HCT116 (cell line): ENCODE measurements at regions not wholly inside any gene's neighbourhood (a gene's known extent, or its start where the extent isn't known, plus 50 kb on each side); places are given as distances from the start of the nearest gene placed in this dataset.

Experiments used
- ATAC-seq: fragments of 200-7000 bp; cut with Tn5 transposase; 2 replicates; pipeline ENCODE4 v1.9.1; 2020; ENCODE audit warnings: mild to moderate bottlenecking, moderate library complexity
- BruUV-seq: library from RNA; stranded (reverse); fragments of 400-500 nt; replicated peaks from 2 replicates; lab custom pipeline; 2021; lab: Mats Ljungman, UMichigan
- CTCF ChIA-PET: fragments of 300-600 bp; sonication (Branson Sonifier 250); formaldehyde crosslinking; loops from one replicate; lab custom pipeline; 2021; ENCODE audit warnings: antibody characterized with exemption; lab: Charles Lee
- POLR2A ChIA-PET: fragments of 300-600, 350-600 bp; sonication (Branson Sonifier 250); formaldehyde crosslinking; loops from one replicate; lab custom pipeline; 2021; ENCODE audit warnings: antibody characterized with exemption; lab: Charles Lee
- RAD21 ChIA-PET, 2 experiments: fragments of 300-600 bp; sonication (Branson Sonifier 250); formaldehyde crosslinking; loops; one replicate each; lab custom pipeline; 2023; ENCODE audit warnings: low total read pairs in 2 of 2; ENCODE audit not compliant: uncharacterized antibody in 2 of 2, unreplicated experiment in 2 of 2, low non-redundant PET in 1 of 2; lab: Charles Lee
- DNase-seq: peaks from one replicate; pipeline ENCODE4 v3.0.0-alpha.2; 2010; ENCODE audit warnings: low read depth, low spot score
- H2AFZ ChIP-seq: fragments of 200-600 bp; shearing (Covaris generic), sonication (generic); 2 replicates; pipeline ENCODE4 v1.6.1; 2017; ENCODE audit warnings: low read depth, mixed run types, mixed read lengths, antibody characterized with exemption, low read length; ENCODE audit not compliant: poor library complexity, severe bottlenecking
- H3K27ac ChIP-seq: 2 replicates; pipeline ENCODE4 v1.5.1; 2012; ENCODE audit warnings: low read depth, low read length
- H3K27me3 ChIP-seq: fragments of 200-600 bp; sonication (generic); 2 replicates; pipeline ENCODE4 v1.6.1; 2016; ENCODE audit warnings: mixed run types, low read length, mixed read lengths; ENCODE audit not compliant: insufficient read depth
- H3K36me3 ChIP-seq, 2 experiments: fragments of 200-500 bp in 1 of 2; fragments of 200-600 bp in 1 of 2; sonication (Bioruptor generic) in 1 of 2; sonication (generic) in 1 of 2; 2 replicates each; pipeline versions ENCODE4 v1.5.1 to v1.6.1; 2014 to 2016; ENCODE audit warnings: low read length in 2 of 2, inconsistent platforms in 1 of 2, mixed read lengths in 1 of 2, mixed run types in 1 of 2; ENCODE audit not compliant: insufficient read depth in 2 of 2, control insufficient read depth in 1 of 2
- H3K4me1 ChIP-seq, 2 experiments: fragments of 200-600 bp in 1 of 2; sonication (generic) in 1 of 2; 2 replicates each; pipeline versions ENCODE4 v1.5.1 to v1.6.1; 2012 to 2017; ENCODE audit warnings: low read length in 2 of 2, inconsistent platforms in 1 of 2, mild to moderate bottlenecking in 1 of 2, mixed read lengths in 1 of 2, mixed run types in 1 of 2, moderate library complexity in 1 of 2; ENCODE audit not compliant: insufficient read depth in 2 of 2, control insufficient read depth in 1 of 2
- H3K4me2 ChIP-seq: fragments of 200-600 bp; sonication (generic); 2 replicates; pipeline ENCODE4 v1.6.1; 2017; ENCODE audit warnings: mixed run types, low read length, mixed read lengths
- H3K4me3 ChIP-seq, 2 experiments: fragments of 200-600 bp in 1 of 2; sonication (generic) in 1 of 2; replicated peaks in 1 of 2; 2 replicates each; pipeline ENCODE4 v1.5.1; 2011 to 2016; ENCODE audit warnings: low read length in 2 of 2, control low read depth in 1 of 2, low read depth in 1 of 2, mild to moderate bottlenecking in 1 of 2, mixed read lengths in 1 of 2, mixed run types in 1 of 2
- H3K79me2 ChIP-seq: fragments of 200-600 bp; sonication (generic); 2 replicates; pipeline ENCODE4 v1.6.1; 2017; ENCODE audit warnings: mild to moderate bottlenecking, mixed run types, low read length, moderate library complexity, mixed read lengths; ENCODE audit not compliant: insufficient read depth
- H3K9ac ChIP-seq: fragments of 200-600 bp; sonication (generic); 2 replicates; pipeline ENCODE4 v1.6.1; 2016; ENCODE audit warnings: low read length, mixed read lengths
- H3K9me2 ChIP-seq: fragments of 200-600 bp; sonication (generic), shearing (Covaris generic); 2 replicates; pipeline ENCODE4 v1.6.1; 2017; ENCODE audit warnings: mixed run types, mild to moderate bottlenecking, moderate library complexity; ENCODE audit not compliant: insufficient read depth
- H3K9me3 ChIP-seq, 2 experiments: fragments of 200-500 bp in 1 of 2; fragments of 200-600 bp in 1 of 2; sonication (Bioruptor generic) in 1 of 2; sonication (generic) in 1 of 2; 2 replicates each; pipeline ENCODE4 v1.6.1; 2014 to 2017; ENCODE audit warnings: low read length in 2 of 2, mixed read lengths in 2 of 2, inconsistent platforms in 1 of 2, low read depth in 1 of 2, mild to moderate bottlenecking in 1 of 2, mixed run types in 1 of 2, moderate library complexity in 1 of 2; ENCODE audit not compliant: control insufficient read depth in 1 of 2, insufficient read depth in 1 of 2
- H4K20me1 ChIP-seq: fragments of 200-600 bp; sonication (generic), shearing (Covaris generic); 2 replicates; pipeline ENCODE4 v1.6.1; 2017; ENCODE audit warnings: mixed run types, mild to moderate bottlenecking, moderate library complexity; ENCODE audit not compliant: insufficient read depth
- CEBPB ChIP-seq: IDR thresholded peaks from 2 replicates; pipeline ENCODE4 v1.6.1; 2012; ENCODE audit warnings: low read depth
- EZH2 ChIP-seq: fragments of 200-600 bp; sonication (generic); IDR thresholded peaks from 2 replicates; pipeline ENCODE4 v1.6.1; 2017; ENCODE audit warnings: antibody characterized with exemption, mixed run types
- FOSL1 ChIP-seq: IDR thresholded peaks from 2 replicates; pipeline ENCODE4 v1.6.1; 2012; ENCODE audit warnings: low read depth
- POLR2A ChIP-seq: IDR thresholded peaks from 2 replicates; pipeline ENCODE4 v1.7.0; 2011; ENCODE audit warnings: borderline replicate concordance; ENCODE audit not compliant: insufficient read depth, insufficient read length; ENCODE audit errors: extremely low read depth
- SIN3A ChIP-seq: IDR thresholded peaks from 2 replicates; pipeline ENCODE4 v1.6.1; 2012; ENCODE audit warnings: low read depth
- SRF ChIP-seq: IDR thresholded peaks from 2 replicates; pipeline ENCODE4 v1.6.1; 2012; ENCODE audit warnings: low read depth
- intact Hi-C: fragments of 100-400 bp; cut with micrococcal nuclease; formaldehyde crosslinking; loops from 2 replicates; pipeline ENCODE4 v1.10.0; 2022
- TF ChIP-seq, protein P1 (sequence below): IDR thresholded peaks from 2 replicates; pipeline ENCODE4 v1.6.1; 2012

DNA sequence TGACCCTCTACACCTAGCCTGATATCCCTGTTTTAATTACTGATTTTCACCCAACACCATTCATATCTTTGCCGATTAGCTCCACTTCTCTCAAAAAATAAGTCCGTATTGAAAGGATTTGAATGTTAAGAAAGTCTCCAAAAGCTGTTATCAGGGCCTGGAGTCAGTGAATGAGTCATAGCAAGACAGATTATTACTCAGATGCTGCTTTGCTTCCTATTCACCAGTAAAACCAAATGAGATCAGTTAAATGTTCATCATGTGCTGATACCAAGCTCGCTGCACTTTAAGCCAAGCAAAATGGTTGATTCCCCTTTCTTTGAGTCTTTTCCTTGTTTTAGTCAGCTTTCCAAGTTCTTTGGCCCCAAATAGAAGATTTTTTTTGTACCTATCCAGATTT lies 228.4 kb downstream of the FAT3 start:
- H3K9me2 ChIP-seq: no peaks in the 10 kb centered on the region
- H2AFZ ChIP-seq: no peak overlapping the region
- intact Hi-C loops: no loop called here
- ChIA-PET RAD21 (no interaction called here), POLR2A (no interaction called here), CTCF (no interaction called here)
- no peaks in the 10 kb centered on the region for H3K79me2 ChIP-seq
- H4K20me1 ChIP-seq: no peaks in the 10 kb centered on the region
- BruUV-seq: no TSS peak
- H3K27ac ChIP-seq: no peak overlapping the region
- no peak for ATAC-seq
- no peak for TF ChIP-seq CEBPB
- TF ChIP-seq, protein P1, sequence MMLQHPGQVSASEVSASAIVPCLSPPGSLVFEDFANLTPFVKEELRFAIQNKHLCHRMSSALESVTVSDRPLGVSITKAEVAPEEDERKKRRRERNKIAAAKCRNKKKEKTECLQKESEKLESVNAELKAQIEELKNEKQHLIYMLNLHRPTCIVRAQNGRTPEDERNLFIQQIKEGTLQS: no peak
- TF ChIP-seq EZH2: no peak
- no peak for TF ChIP-seq SIN3A
- no peak for TF ChIP-seq FOSL1
- TF ChIP-seq POLR2A: no peak
- no peak for TF ChIP-seq SRF
- TF ChIP-seq, all 23 proteins: peak for 0
- no peak for DNase-seq
- Histone ChIP-seq H3K4me1 (no peaks in the 10 kb centered on the region), H3K36me3 (no peaks in the 10 kb centered on the region), H3K9me3 (peaks cover 3 to 12% of the 10 kb centered on the region in 2 experiments; a peak in 1 of 4 replicates), H3K4me3 (no peak overlapping the region), H3K27me3 (no peaks in the 10 kb centered on the region), H3K4me2 (no peak overlapping the region), H3K9ac (no peak overlapping the region)

DNA sequence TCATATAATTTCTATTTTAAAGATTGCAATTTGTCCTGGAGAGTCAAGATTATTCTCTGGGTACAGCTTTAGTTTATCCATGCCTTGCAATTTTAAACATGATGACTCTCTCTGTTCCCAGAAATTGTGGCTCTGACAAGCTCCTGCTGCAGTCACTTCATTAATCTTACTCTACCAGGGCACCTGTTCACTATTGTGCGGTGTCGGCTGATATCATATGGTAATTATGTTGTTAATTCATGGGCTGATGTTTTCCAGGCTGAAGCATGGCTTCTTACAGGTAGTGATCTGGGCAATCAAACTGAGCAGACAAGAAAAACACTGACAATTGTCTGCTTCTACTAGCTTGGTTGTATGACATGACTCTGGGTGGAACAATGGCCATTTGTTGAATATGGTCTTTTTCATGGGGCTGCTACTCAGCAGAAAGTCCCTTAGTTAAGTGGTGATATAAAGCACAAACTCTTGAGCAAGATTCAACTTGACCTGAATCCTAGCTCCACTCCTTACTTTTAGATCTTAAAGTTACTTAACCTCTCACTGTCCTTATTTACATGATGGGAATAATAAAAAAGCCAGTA lies 230.7 kb downstream of the FAT3 start:
- Histone ChIP-seq H4K20me1 (no peaks in the 10 kb centered on the region), H2AFZ (no peak overlapping the region), H3K9me2 (no peaks in the 10 kb centered on the region), H3K79me2 (no peaks in the 10 kb centered on the region), H3K4me3 (no peak overlapping the region), H3K9ac (no peak overlapping the region), H3K27ac (no peak overlapping the region), H3K4me2 (no peak overlapping the region), H3K27me3 (no peaks in the 10 kb centered on the region), H3K9me3 (peaks cover 3 to 9% of the 10 kb centered on the region in 2 experiments; a peak in 2 of 4 replicates), H3K4me1 (no peaks in the 10 kb centered on the region), H3K36me3 (no peaks in the 10 kb centered on the region)
- CTCF ChIA-PET: no interaction called here
- POLR2A ChIA-PET: no interaction called here
- no peak for TF ChIP-seq FOSL1
- BruUV-seq: no TSS peak
- ATAC-seq (no peak), DNase-seq (no peak)
- intact Hi-C loops: no loop called here
- RAD21 ChIA-PET: no interaction called here
